OCI-M1 (cell line): ENCODE measurements at regions not wholly inside any gene's neighbourhood (a gene's known extent, or its start where the extent isn't known, plus 50 kb on each side); places are given as distances from the start of the nearest gene placed in this dataset.

Experiments
- DNase-seq: peaks from one replicate; lab custom pipeline; 2025; lab: John Stamatoyannopoulos, UW

DNA sequence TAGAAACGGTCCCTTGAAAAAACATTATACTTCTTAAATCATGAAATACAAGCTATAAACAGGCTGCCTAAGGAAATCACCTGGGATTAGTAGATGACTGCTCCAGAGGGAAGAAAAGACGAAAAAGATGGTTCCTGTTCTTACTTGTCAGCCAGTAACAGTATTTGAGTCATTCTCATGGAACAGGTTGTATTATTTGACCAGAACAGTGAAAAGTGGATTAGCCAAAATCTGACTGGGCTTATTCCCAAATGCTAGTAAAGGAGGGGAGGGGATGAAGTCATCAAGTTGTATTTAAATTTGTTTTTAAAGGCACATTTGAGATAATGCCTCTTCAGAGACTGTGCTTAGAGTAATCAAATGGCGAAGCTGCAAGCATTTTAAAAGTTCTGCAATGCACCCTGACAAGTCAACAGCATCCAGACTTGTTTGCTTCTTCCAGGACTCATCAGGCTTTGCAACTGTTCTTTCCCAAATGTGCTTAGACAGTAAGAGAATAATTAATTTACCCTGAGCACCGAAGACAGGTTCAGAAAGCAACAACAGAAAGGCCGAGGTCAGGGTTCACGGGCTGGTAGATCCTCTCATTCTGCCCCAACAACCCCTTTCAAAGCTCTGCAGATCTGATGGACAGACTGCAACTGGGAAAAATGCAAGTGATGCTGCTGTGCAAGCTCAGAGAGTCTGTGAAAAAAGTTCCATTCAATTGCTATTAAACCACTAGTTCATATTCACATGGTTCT, 800.6 kb downstream of the KCTD16 start:
- DNase-seq = no peak

- no peak for DNase-seq
Measured at GRCh38 chr5:144960296-144960695, 789.6 kb downstream of the KCTD16 start.

DNA sequence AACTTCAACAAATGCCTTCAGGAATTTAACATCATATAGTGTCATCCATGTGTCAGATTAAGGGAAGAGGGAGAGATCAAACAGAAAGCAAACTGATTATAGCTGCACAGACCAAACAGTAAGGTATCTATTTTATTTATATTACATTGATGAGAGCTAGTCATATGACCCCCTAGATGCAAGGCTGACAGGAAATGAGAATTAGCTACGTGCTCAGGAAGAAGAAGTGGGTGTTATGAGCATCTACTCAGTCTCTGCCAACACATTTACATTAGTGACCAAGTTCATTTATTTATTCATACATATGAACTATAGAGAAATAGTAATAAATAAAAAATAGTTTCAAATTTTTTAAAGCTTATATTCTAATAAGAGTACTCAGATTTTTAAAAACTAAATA, 787.3 kb downstream of the KCTD16 start:
- no peak for DNase-seq

DNA sequence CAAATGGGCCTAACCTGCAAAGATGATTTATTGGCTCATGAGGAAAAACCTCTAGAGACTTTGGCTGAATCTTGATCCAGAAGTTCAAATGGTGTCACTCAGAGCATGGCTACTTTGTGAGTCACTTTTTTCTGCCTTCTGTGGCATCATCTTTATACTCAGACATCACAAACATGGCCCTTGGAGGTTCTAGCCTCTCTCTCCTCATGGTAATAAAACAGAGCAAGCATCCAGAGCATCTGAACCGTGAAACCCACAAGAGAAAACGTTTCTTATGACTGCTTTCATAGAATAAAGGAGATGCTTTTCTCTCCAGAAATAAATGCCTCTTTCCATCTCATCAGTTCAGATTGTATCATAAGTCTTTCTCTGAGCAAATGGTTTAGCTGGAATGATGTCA, 780.3 kb downstream of the KCTD16 start:
- no peak for DNase-seq

GRCh38 chr5:144947023-144947422, 776.4 kb downstream of the KCTD16 start:
- DNase-seq = no peak

DNA sequence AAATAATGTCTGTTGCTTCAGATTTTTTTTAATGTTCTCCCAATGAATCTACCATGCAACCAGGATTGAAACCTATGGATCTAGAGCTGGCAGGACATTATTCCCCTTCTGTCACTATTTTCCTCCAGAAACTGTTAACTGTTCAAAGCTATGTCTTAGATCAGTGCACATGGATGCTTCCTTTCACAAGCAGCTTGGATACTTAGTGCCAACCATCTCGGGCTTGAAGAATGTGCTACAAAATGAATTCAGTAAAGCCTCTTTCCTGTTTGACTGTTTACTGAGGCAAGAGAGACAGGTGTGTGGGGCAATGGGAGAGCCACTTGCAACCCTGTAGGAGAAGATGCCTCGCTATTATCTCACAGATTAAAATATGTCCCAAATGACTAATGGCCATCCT, 774.8 kb downstream of the KCTD16 start:
- DNase-seq = no peak

DNA sequence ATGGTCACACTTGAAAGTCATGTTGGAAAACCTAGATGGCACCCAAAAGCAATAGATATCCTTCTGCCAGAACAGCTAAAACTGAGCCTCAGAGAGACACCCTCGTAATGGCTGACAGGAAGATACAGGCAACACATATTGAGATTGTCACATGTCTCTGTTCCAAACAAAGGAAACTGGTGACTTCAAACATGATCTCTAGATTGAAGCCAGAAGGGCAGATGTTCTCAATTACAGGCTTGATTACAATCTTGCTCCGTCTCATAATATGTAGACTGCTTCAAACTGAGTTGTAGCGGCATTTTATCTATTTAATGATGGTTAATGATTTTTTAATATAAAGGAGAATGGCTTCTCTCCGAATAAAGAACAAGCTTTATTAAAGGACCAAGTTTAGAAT, 774.3 kb downstream of the KCTD16 start:
- DNase-seq = no peak

DNA sequence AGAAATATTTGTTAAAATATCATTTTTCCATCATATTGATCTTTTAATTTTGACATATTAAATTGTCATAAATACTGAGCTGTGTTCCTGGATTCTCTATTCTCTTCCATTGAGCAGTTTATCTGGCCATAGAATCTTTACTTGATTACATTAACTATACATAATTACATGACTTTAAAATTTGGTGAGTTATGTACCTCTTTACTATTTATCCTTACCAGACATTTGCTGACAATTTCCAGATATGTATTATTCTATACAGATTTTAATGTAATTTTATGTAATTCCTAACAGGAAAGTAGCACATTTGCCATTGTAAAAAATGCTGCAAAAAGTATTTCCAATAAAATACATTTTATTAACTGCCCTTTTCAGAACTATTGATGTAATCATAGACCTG, 770.3 kb downstream of the KCTD16 start:
- no peak for DNase-seq

DNA sequence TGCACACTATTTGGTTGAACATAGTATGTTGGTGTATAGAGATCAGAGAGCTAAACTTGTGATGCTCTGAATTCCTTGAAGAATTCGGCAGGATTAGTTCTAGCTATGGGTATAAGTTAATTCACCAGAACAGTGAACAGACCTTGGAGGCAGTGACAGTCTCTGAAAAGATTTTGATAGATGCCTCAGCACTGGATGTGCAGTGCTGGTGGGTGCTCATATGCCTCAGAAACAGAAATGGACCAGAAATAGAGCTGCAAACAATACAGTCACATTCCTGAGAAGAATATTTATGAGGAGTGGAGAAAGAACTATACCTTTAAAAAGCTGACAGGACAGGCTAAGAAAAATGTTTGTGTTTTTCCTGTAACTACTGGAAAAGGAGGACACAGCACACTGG, 747.7 kb downstream of the KCTD16 start:
- no peak for DNase-seq

DNA sequence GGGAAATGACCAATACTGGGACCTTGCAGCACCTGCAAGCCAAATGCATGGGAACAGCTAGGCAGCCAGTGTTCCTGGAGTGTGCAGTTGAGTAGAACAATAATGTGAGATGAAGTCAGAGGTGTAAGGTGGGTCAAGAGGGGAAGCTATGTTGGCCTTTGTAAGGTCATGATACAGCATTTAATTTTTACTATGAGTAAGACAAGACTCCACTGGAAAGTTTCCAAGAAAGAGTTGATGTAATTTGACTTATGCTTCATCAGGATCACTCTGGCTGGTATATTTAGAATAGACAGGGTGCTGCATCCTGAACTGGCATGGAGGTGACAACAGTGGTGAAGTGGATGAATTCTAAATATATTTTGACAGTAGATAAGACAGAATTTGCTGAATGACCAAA, 744.8 kb downstream of the KCTD16 start:
- no peak for DNase-seq

- no peak for DNase-seq
Measured at GRCh38 chr5:144913661-144914060, 743.0 kb downstream of the KCTD16 start.

DNA sequence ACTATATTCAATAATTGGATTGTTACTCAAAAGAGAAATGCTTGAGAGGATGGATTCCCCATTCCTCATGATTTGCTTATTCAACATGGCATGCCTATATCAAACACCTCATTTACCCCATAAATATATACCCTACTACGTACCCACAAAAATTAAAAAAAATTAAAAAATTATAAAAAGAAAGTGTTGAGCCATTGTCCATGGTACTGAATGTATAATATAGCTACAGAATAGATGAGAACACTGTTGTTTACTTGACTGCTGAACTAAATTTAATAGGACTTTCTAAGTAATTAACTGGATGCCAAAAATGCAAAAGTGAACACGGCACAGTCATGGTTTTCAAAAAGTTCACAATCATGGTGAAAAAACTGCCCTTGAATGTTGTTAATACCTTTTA, 725.8 kb downstream of the KCTD16 start:
- DNase-seq = no peak

- no peak for DNase-seq
Measured at GRCh38 chr5:144886668-144887067, 716.0 kb downstream of the KCTD16 start.

DNA sequence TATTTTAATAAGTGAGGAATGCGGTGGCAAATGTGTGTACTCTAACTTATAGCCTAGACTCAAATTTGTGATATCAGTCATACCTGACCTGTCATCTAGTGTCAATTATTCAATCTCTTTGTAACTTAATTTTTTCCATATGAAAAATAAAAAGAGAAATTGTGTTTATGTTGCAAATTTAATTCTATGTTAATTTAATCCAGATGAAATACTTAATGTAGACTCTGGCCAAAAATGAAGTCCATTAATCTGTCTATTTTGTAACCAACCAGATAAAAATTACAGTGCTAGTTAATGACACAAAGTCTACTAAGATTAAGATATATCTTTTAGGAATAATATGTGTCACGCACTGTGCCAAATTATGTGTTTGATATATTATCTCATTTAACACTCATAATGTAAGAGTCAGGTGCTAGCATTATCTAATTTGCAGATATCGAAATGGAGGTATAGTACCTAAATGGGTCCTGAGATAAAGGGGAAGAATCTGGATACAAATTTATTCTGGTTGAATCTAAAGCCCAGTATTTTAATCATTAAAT, 712.1 kb downstream of the KCTD16 start:
- no peak for DNase-seq

GRCh38 chr5:144880513-144880912, 709.8 kb downstream of the KCTD16 start:
- DNase-seq = no peak

GRCh38 chr5:144876990-144877389, 706.3 kb downstream of the KCTD16 start:
- DNase-seq = no peak

- no peak for DNase-seq
Measured at GRCh38 chr5:144873076-144873475, 702.4 kb downstream of the KCTD16 start.

GRCh38 chr5:144864118-144864517, 693.4 kb downstream of the KCTD16 start:
- no peak for DNase-seq

GRCh38 chr5:144857454-144857853, 686.8 kb downstream of the KCTD16 start:
- DNase-seq = no peak

DNA sequence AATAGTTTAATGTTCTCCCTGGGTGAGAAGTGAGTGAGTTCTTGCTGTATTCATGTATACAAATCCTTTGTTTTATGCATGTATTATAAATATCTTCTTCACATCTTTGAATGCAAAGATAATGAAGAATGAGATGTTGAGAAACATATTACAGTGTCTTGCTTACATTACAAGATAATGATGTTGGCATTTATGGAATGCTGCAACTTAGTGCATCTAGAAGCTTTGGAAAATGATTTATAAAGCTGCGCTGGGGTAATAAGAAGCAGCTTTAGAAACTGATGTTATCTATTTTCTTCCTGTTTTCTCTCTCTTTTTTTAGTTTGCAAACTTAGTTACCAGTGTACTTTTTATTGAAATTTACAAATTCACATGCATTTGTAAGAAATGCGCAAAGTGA, 673.4 kb downstream of the KCTD16 start:
- DNase-seq = no peak

- no peak for DNase-seq
Measured at GRCh38 chr5:144832416-144832815, 661.7 kb downstream of the KCTD16 start.

DNA sequence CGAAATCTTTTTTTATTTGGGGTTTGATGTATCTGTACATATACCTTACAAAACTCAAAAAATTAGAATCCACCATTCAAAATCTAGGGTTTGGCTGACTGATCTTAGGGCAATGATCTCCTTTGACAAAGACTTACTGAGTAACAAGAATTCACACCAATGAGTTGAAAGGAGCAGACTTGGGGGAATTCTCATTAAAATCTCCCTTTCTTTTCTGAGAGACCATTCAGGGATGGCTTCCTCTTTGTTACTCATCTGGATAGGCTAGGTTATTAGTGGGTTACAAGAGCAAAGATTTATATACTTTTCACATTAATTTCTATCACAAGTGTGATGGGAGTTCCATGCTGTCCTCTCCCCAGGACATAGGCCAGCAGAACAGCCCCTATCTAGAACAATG, 661.0 kb downstream of the KCTD16 start:
- DNase-seq = no peak

DNA sequence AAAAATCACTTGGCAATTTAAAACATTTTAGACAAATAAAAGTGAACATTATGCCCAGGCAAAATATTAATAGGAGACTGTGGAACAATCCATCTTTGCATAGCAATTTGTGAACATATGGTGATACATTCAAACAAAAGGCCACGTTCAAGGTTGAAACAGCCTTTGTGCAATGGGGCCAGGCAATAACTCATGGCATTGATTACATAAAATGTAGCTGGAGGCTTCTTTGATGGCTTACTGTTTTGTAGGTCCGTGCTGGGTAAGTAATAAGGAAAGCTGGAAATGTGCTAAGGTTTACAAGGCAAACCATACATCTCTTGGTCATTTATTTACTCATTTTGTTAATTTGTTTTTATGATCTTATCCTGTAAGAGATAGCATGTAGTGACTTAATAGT, 651.8 kb downstream of the KCTD16 start:
- no peak for DNase-seq

DNA sequence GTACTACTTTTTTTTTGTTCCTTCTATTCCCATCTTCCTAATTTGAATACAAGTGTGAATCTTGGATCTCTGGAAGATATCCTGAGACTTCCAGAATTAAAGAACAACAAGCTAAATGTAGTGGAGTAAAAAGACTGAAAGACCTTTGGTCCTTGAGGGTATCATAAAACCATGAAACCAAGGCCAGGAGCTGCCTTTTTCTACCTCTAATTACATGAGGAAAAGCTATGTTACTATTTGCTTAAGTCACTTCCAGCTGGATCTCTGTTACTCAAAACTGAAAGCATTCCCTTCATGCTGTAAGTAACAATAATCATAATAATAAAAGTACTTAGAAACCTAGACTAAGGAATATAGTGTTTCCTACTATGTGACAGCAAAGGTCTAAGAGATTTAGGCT, 649.6 kb downstream of the KCTD16 start:
- DNase-seq = no peak
